Prostate gland (tissue), 2 donors: ENCODE measurements at regions not wholly inside any gene's neighbourhood (a gene's known extent, or its start where the extent isn't known, plus 50 kb on each side); places are given as distances from the start of the nearest gene placed in this dataset.
"Not testable (repeated sequence)": the region's sequence is repeated elsewhere in the genome, so short reads cannot be mapped to it uniquely, and the experiment has no call there.

Source experiments
- DNase-seq: peaks from one replicate; pipeline ENCODE4 v3.0.0-alpha.2; 2019; ENCODE audit warnings: low spot score
- H3K27ac ChIP-seq, 2 donors: fragments of 200-600 bp; sonication (generic); 2 replicates each; pipeline ENCODE4 v1.5.1; 2017 to 2019
- H3K27me3 ChIP-seq: fragments of 200-600 bp; sonication (generic); replicated peaks from 2 replicates; pipeline ENCODE4 v1.5.1; 2019; ENCODE audit not compliant: insufficient read depth
- H3K36me3 ChIP-seq, 2 donors: fragments of 200-600 bp; sonication (generic); 1 replicate in 1 of 2; 2 replicates in 1 of 2; pipeline versions ENCODE4 v1.5.1 to v1.8.1; 2017 to 2019
- H3K4me1 ChIP-seq: fragments of 200-600 bp; sonication (generic); replicated peaks from 2 replicates; pipeline ENCODE4 v1.5.1; 2019
- H3K4me3 ChIP-seq, 2 donors: fragments of 200-600 bp; sonication (generic); 2 replicates each; pipeline ENCODE4 v1.5.1; 2017 to 2019
- H3K9me3 ChIP-seq: fragments of 200-600 bp; sonication (generic); 2 replicates; pipeline ENCODE4 v1.5.1; 2017
- CTCF ChIP-seq, 4 experiments: fragments of 200-600 bp in 2 of 4; fragments of 450-650 bp in 2 of 4; sonication (generic) in 2 of 4; IDR thresholded peaks; 1 replicate in 3 of 4; 2 replicates in 1 of 4; pipeline ENCODE4 v1.5.1; 2016 to 2019; ENCODE audit warnings: antibody characterized with exemption in 4 of 4, mild to moderate bottlenecking in 2 of 4, moderate library complexity in 2 of 4
- POLR2A ChIP-seq: fragments of 450-650 bp; IDR thresholded peaks from one replicate; pipeline ENCODE4 v1.6.1; 2016; ENCODE audit warnings: antibody characterized with exemption, mild to moderate bottlenecking
- POLR2AphosphoS5 ChIP-seq: sonication (generic); formaldehyde crosslinking; IDR thresholded peaks from one replicate; pipeline ENCODE4 v1.6.1; 2017; ENCODE audit warnings: antibody characterized with exemption
- WGBS: methylation state at CpG from one replicate; pipeline ENCODE4 v1.1.5; 2018; 5-methylcytosine and 5-hydroxymethylcytosine counted together
- intact Hi-C: fragments of 100-400 bp; cut with DNase I; formaldehyde crosslinking; loops from one replicate; pipeline ENCODE4 v1.14.2; 2022

- Histone ChIP-seq H3K27me3 (no peaks in the 10 kb centered on the region), H3K4me3 (no peak overlapping the region), H3K27ac (no peak overlapping the region), H3K36me3 (no peaks in the 10 kb centered on the region), H3K9me3 (no peaks in the 10 kb centered on the region), H3K4me1 (no peaks in the 10 kb centered on the region)
- peak; percentile 15 for DNase-seq
- no peak for TF ChIP-seq POLR2A
- peak in 3 of 4 experiments; percentile 50 to 75 (median 63) for TF ChIP-seq CTCF (IDR thresholded peaks at IDR 0.05)
- intact Hi-C loops: loop anchor here (5.0 kb wide), 1 partner anchor 470 kb away; no protein-coding TSS in a partner anchor
- WGBS: 20% methylated on average over 5 of the region's 5 CpGs
These were observed 102.0 kb upstream of the MYRIP start for GRCh38 chr3:39707314-39707909.

GRCh38 chr3:39712413-39713048 lies 96.9 kb upstream of the MYRIP start:
- no peaks in the 10 kb centered on the region for H3K27me3 ChIP-seq
- H3K9me3 ChIP-seq: no peaks in the 10 kb centered on the region
- no peaks in the 10 kb centered on the region for H3K36me3 ChIP-seq
- WGBS: 85% methylated on average over 4 of the region's 4 CpGs
- H3K27ac ChIP-seq: no peak overlapping the region
- TF ChIP-seq CTCF (IDR thresholded peaks at IDR 0.05) (no peak), POLR2A (no peak), POLR2AphosphoS5 (no peak)
- intact Hi-C loops: no loop called here
- H3K4me3 ChIP-seq: no peak overlapping the region
- no peaks in the 10 kb centered on the region for H3K4me1 ChIP-seq
- no peak for DNase-seq

DNA sequence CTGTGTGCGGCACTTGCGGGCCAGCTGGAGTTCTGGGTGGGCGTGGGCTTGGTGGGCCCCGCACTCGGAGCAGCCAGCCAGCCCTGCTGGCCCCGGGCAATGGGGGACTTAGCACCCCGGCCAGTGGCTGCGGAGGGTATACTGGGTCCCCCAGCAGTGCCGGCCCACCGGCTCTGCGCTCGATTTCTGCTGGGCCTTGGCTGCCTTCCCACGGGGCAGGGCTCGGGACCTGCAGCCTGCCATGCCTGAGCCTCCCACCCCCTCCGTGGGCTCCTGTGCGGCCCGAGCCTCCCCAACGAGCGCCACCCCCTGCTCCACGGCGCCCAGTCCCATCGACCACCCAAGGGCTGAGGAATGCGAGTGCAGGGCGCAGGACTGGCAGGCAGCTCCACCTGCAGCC lies 96.1 kb upstream of the MYRIP start:
- H3K9me3 ChIP-seq, H3K27me3 ChIP-seq, H3K36me3 ChIP-seq, intact Hi-C loops, H3K4me1 ChIP-seq, H3K4me3 ChIP-seq, H3K27ac ChIP-seq, DNase-seq: not testable (repeated sequence)
- WGBS: 94% methylated on average over 24 of the region's 24 CpGs

DNA sequence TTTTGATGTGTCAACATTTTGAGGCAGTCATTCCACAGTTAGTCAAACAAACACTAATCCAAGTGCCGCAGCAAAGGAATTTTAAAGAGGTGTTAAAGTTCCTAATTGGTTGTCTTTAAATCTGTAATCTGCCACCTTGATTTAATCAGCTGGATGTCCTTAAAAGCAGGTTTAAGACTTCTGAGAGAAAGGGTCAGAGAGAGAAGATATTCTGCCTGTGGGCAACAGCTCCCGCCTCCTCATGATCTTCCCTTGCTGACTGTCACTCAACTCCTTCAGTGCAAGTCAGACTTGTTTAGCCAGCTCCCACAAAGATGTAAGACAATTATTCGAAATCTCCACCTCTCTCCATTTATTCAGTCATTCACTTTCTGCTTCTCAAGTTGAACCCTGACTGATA lies 92.6 kb upstream of the MYRIP start:
- intact Hi-C loops: no loop called here
- Histone ChIP-seq H3K36me3 (no peaks in the 10 kb centered on the region), H3K9me3 (no peaks in the 10 kb centered on the region), H3K4me1 (no peaks in the 10 kb centered on the region), H3K27me3 (no peaks in the 10 kb centered on the region), H3K27ac (no peak overlapping the region), H3K4me3 (no peak overlapping the region)
- TF ChIP-seq POLR2AphosphoS5 (no peak), POLR2A (no peak), CTCF (IDR thresholded peaks at IDR 0.05) (no peak)
- DNase-seq: peak; percentile 8
- 47% methylated on average over 3 of the region's 3 CpGs for WGBS

DNA sequence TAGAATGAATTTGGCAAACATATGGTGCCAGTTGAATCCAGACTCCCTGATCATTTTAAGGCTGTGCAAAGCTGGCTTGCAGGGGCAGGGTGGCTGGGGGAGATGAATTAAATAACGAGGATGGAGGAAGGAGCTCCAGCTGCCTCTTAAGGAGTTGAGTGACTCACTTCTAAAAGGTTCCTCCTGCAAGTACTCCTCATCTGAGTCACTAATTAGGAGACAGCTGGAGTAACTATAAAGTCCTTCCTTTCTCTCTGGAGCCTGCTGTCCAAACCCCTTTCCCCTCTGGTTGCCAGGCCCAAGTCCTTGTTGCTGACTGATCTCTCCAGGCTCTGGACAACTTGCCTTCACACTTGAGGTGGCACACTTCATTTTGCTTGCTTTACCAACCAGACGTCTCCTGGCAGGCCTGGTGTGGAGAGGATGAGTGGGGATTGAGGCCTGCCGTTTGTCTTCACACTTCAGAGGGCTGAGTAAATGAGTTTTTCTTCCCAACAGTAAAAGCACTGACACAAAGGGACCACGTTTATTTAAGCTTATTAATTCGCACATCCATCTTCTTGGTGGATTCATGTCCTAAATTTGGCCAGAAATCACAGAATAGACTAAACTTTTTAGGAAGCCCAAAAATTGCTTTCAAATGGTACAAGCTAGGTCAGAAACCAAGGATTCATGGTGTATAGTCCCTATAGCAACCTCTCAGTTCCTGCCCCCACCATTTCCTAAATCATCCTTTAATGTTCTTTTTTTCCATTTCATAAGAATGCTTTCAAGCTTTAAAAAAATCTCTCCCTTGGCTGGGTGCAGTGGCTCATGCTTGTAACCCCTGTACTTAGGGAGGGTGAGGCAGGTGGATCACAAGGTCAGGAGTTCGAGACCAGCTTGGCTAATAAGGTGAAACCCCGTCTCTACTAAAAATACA lies 90.5 kb upstream of the MYRIP start:
- DNase-seq: no peak
- Histone ChIP-seq H3K27me3 (no peaks in the 10 kb centered on the region), H3K9me3 (no peaks in the 10 kb centered on the region), H3K4me3 (no peak overlapping the region), H3K4me1 (no peaks in the 10 kb centered on the region), H3K27ac (no peak overlapping the region), H3K36me3 (no peaks in the 10 kb centered on the region)
- intact Hi-C loops: no loop called here
- TF ChIP-seq POLR2AphosphoS5 (no peak), CTCF (IDR thresholded peaks at IDR 0.05) (no peak), POLR2A (no peak)
- 67% methylated on average over 7 of the region's 7 CpGs for WGBS
